Stimulated activated naive CD4-positive, alpha-beta T cell (primary cell): ENCODE measurements at regions not wholly inside any gene's neighbourhood (a gene's known extent, or its start where the extent isn't known, plus 50 kb on each side); places are given as distances from the start of the nearest gene placed in this dataset.

Experiments used
- DNase-seq, 6 experiments: peaks; one replicate each; lab custom pipeline; 2025; lab: John Stamatoyannopoulos, UW

- DNase-seq, result no peak
These were observed 654.1 kb downstream of the STIM2 start for GRCh38 chr4:27514711-27515110.

GRCh38 chr4:27515140-27515539 lies 654.5 kb downstream of the STIM2 start:
- DNase-seq, result no peak

- DNase-seq, result no peak
These were observed 658.2 kb downstream of the STIM2 start for GRCh38 chr4:27518876-27519275.

GRCh38 chr4:27524224-27524623 lies 663.6 kb downstream of the STIM2 start:
- DNase-seq, result no peak

GRCh38 chr4:27534488-27534887 lies 673.8 kb downstream of the STIM2 start:
- no peak for DNase-seq

- DNase-seq, result no peak
These were observed 707.8 kb downstream of the STIM2 start for GRCh38 chr4:27568236-27568951.

GRCh38 chr4:27568952-27569319 lies 708.3 kb downstream of the STIM2 start:
- DNase-seq, result no peak

GRCh38 chr4:27574743-27575142 lies 714.1 kb downstream of the STIM2 start:
- DNase-seq, result no peak

GRCh38 chr4:27577951-27578350 lies 717.3 kb downstream of the STIM2 start:
- DNase-seq, result no peak

GRCh38 chr4:27592738-27593137 lies 732.1 kb downstream of the STIM2 start:
- DNase-seq, result no peak

GRCh38 chr4:27594922-27595321 lies 734.3 kb downstream of the STIM2 start:
- DNase-seq, result no peak

GRCh38 chr4:27595571-27596360 lies 735.1 kb downstream of the STIM2 start:
- DNase-seq, result no peak

- DNase-seq, result no peak
These were observed 741.5 kb downstream of the STIM2 start for GRCh38 chr4:27602172-27602571.

GRCh38 chr4:27604692-27605091 lies 744.1 kb downstream of the STIM2 start:
- DNase-seq, result no peak

GRCh38 chr4:27616166-27616565 lies 755.5 kb downstream of the STIM2 start:
- DNase-seq, result no peak

- DNase-seq, result no peak
These were observed 758.8 kb downstream of the STIM2 start for GRCh38 chr4:27619435-27619834.

- DNase-seq, result no peak
These were observed 760.2 kb downstream of the STIM2 start for GRCh38 chr4:27620886-27621285.

- DNase-seq, result no peak
These were observed 764.1 kb downstream of the STIM2 start for GRCh38 chr4:27624749-27625148.

- no peak for DNase-seq
These were observed 768.0 kb downstream of the STIM2 start for GRCh38 chr4:27628609-27629008.

- no peak for DNase-seq
These were observed 769.0 kb downstream of the STIM2 start for GRCh38 chr4:27629532-27630225.

GRCh38 chr4:27635936-27636913 lies 775.6 kb downstream of the STIM2 start:
- no peak for DNase-seq
